ENCODE measurements at regions not wholly inside any gene's neighbourhood (a gene's known extent, or its start where the extent isn't known, plus 50 kb on each side); places are given as distances from the start of the nearest gene placed in this dataset.

DNA sequence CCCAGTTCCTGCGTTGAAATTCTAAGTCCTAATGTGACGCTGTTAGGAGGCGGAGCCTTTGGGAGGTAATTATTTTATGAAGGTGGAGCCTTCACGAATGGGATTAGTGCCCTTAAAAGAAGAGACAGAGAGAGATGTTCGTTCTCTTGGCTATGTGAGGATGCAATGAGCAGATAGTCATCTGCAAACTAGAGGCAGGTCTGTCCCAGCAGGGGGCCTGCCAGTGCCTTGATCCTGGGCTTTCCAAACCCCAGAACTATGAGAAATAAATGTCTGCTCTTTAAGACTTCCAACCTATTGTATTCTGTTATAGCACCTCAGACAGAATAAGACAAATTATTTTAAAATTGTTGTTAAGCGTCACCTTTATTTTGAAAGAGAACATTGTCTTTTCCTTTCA lies 123.1 kb upstream of the KCNJ6 start:
- TF ChIP-seq, protein P1, sequence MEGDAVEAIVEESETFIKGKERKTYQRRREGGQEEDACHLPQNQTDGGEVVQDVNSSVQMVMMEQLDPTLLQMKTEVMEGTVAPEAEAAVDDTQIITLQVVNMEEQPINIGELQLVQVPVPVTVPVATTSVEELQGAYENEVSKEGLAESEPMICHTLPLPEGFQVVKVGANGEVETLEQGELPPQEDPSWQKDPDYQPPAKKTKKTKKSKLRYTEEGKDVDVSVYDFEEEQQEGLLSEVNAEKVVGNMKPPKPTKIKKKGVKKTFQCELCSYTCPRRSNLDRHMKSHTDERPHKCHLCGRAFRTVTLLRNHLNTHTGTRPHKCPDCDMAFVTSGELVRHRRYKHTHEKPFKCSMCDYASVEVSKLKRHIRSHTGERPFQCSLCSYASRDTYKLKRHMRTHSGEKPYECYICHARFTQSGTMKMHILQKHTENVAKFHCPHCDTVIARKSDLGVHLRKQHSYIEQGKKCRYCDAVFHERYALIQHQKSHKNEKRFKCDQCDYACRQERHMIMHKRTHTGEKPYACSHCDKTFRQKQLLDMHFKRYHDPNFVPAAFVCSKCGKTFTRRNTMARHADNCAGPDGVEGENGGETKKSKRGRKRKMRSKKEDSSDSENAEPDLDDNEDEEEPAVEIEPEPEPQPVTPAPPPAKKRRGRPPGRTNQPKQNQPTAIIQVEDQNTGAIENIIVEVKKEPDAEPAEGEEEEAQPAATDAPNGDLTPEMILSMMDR (IDR thresholded peaks at IDR 0.05), result no peak
- no peak for TF ChIP-seq POLR2A (IDR thresholded peaks at IDR 0.05)
